ENCODE measurements at regions not wholly inside any gene's neighbourhood (a gene's known extent, or its start where the extent isn't known, plus 50 kb on each side); places are given as distances from the start of the nearest gene placed in this dataset.

DNA sequence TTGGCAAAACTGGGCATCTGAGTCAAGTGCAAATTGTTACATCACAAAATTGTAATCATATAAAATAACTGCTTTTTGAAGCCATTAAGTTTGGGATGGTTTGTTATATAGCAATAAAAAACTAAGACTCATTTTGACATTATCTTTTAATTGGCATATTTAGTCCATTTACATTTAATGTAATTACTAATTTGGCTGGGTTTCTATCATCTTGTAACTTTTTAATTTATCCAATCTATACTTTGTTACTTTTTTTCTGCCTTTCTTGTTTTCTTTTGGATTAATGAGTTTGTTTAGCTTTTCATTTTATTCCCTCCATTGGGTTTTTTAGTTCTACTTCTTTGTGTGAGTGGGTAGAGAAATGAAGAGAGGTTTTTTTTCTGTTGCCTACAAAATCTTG, 76.3 kb downstream of the DRAM2 start:
- TF ChIP-seq POLR2A (IDR thresholded peaks at IDR 0.05) (no peak), POLR2AphosphoS5 (IDR thresholded peaks at IDR 0.05) (no peak)
- TF ChIP-seq, protein P1, sequence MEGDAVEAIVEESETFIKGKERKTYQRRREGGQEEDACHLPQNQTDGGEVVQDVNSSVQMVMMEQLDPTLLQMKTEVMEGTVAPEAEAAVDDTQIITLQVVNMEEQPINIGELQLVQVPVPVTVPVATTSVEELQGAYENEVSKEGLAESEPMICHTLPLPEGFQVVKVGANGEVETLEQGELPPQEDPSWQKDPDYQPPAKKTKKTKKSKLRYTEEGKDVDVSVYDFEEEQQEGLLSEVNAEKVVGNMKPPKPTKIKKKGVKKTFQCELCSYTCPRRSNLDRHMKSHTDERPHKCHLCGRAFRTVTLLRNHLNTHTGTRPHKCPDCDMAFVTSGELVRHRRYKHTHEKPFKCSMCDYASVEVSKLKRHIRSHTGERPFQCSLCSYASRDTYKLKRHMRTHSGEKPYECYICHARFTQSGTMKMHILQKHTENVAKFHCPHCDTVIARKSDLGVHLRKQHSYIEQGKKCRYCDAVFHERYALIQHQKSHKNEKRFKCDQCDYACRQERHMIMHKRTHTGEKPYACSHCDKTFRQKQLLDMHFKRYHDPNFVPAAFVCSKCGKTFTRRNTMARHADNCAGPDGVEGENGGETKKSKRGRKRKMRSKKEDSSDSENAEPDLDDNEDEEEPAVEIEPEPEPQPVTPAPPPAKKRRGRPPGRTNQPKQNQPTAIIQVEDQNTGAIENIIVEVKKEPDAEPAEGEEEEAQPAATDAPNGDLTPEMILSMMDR (IDR thresholded peaks at IDR 0.05) = no peak
